IMR-90 (cell line): ENCODE measurements at regions not wholly inside any gene's neighbourhood (a gene's known extent, or its start where the extent isn't known, plus 50 kb on each side); places are given as distances from the start of the nearest gene placed in this dataset.

Experiments used
- ATAC-seq: fragments of 200-7000 bp; cut with Tn5 transposase; 2 replicates; pipeline ENCODE4 v1.9.1; 2020; ENCODE audit warnings: low read depth, mild to moderate bottlenecking, moderate library complexity
- BruUV-seq: library from RNA; stranded (reverse); fragments of 400-500 nt; replicated peaks from 2 replicates; lab custom pipeline; 2021; lab: Mats Ljungman, UMichigan
- CTCF ChIA-PET: fragments of 300-600 bp; formaldehyde crosslinking; extraction: SDS; loops from one replicate; lab custom pipeline; 2021; ENCODE audit warnings: antibody characterized with exemption; lab: Yijun Ruan, JAX
- POLR2A ChIA-PET: fragments of 300-600 bp; sonication (Branson Sonifier 250); formaldehyde crosslinking; loops from one replicate; lab custom pipeline; 2022; ENCODE audit warnings: antibody characterized with exemption; ENCODE audit not compliant: unreplicated experiment; lab: Charles Lee
- DNase-seq: peaks from one replicate; pipeline ENCODE4 v3.0.0; 2013
- H2AFZ ChIP-seq: replicated peaks from 2 replicates; pipeline ENCODE3; 2013; ENCODE audit warnings: low read length, mild to moderate bottlenecking; ENCODE audit not compliant: poor library complexity
- H2AK5ac ChIP-seq: 2 replicates; pipeline ENCODE4 v1.6.1; 2013; ENCODE audit warnings: low read depth, low read length, inconsistent platforms
- H2AK9ac ChIP-seq: replicated peaks from 2 replicates; pipeline ENCODE3; 2013; ENCODE audit warnings: mild to moderate bottlenecking, low read depth, low read length, moderate library complexity; ENCODE audit not compliant: poor library complexity
- H2BK120ac ChIP-seq: 2 replicates; pipeline ENCODE4 v1.6.1; 2013; ENCODE audit warnings: low read depth, low read length, inconsistent platforms
- H2BK15ac ChIP-seq: 3 replicates; pipeline ENCODE4 v1.6.1; 2013; ENCODE audit warnings: low read depth, low read length, inconsistent platforms
- H2BK20ac ChIP-seq: 2 replicates; pipeline ENCODE4 v1.6.1; 2013; ENCODE audit warnings: low read depth, mild to moderate bottlenecking, inconsistent platforms, low read length, moderate library complexity
- H2BK5ac ChIP-seq: 2 replicates; pipeline ENCODE4 v1.6.1; 2013; ENCODE audit warnings: mild to moderate bottlenecking, low read depth, low read length, inconsistent platforms; ENCODE audit not compliant: poor library complexity, severe bottlenecking
- H3K14ac ChIP-seq: replicated peaks from 2 replicates; pipeline ENCODE4 v1.6.1; 2013; ENCODE audit warnings: low read depth, low read length, inconsistent platforms
- H3K18ac ChIP-seq: 2 replicates; pipeline ENCODE4 v1.6.1; 2013; ENCODE audit warnings: low read depth, low read length, control low read depth
- H3K23ac ChIP-seq: 2 replicates; pipeline ENCODE4 v1.6.1; 2013; ENCODE audit warnings: low read depth, low read length, inconsistent platforms
- H3K27ac ChIP-seq: 2 replicates; pipeline ENCODE4 v1.5.1; 2013; ENCODE audit warnings: mild to moderate bottlenecking, control low read depth, low read length; ENCODE audit not compliant: insufficient read depth
- H3K27me3 ChIP-seq: 2 replicates; pipeline ENCODE4 v1.6.1; 2013; ENCODE audit warnings: low read length; ENCODE audit not compliant: control insufficient read depth, insufficient read depth
- H3K36me3 ChIP-seq: 2 replicates; pipeline ENCODE4 v1.6.1; 2013; ENCODE audit warnings: low read length, mixed read lengths; ENCODE audit not compliant: control insufficient read depth, insufficient read depth
- H3K4ac ChIP-seq: 2 replicates; pipeline ENCODE4 v1.6.1; 2013; ENCODE audit warnings: low read depth, low read length, inconsistent platforms
- H3K4me1 ChIP-seq: 2 replicates; pipeline ENCODE4 v1.6.1; 2013; ENCODE audit warnings: low read length, mixed read lengths; ENCODE audit not compliant: control insufficient read depth, insufficient read depth
- H3K4me2 ChIP-seq: 2 replicates; pipeline ENCODE4 v1.6.1; 2013; ENCODE audit warnings: low read depth, mild to moderate bottlenecking, control low read depth, low read length, moderate library complexity
- H3K4me3 ChIP-seq: 2 replicates; pipeline ENCODE4 v1.5.1; 2013; ENCODE audit warnings: low read depth, mild to moderate bottlenecking, control low read depth, low read length, moderate library complexity; ENCODE audit not compliant: insufficient read depth
- H3K56ac ChIP-seq: 2 replicates; pipeline ENCODE4 v1.6.1; 2013; ENCODE audit warnings: low read length, inconsistent platforms; ENCODE audit not compliant: insufficient read depth; ENCODE audit errors: extremely low read depth
- H3K79me1 ChIP-seq, 2 experiments: 2 replicates each; pipeline ENCODE4 v1.6.1; 2013; ENCODE audit warnings: low read length in 2 of 2, inconsistent platforms in 1 of 2, low read depth in 1 of 2
- H3K9ac ChIP-seq: 2 replicates; pipeline ENCODE4 v1.6.1; 2013; ENCODE audit warnings: low read depth, low read length, control low read depth
- H3K9me1 ChIP-seq: 2 replicates; pipeline ENCODE4 v1.6.1; 2013; ENCODE audit warnings: low read length, inconsistent platforms; ENCODE audit not compliant: insufficient read depth
- H3K9me3 ChIP-seq: 2 replicates; pipeline ENCODE4 v1.6.1; 2013; ENCODE audit warnings: low read length; ENCODE audit not compliant: control insufficient read depth, insufficient read depth
- H4K20me1 ChIP-seq: 2 replicates; pipeline ENCODE4 v1.6.1; 2013; ENCODE audit warnings: low read length, inconsistent platforms; ENCODE audit not compliant: insufficient read depth
- H4K5ac ChIP-seq: 2 replicates; pipeline ENCODE4 v1.6.1; 2013; ENCODE audit warnings: mild to moderate bottlenecking, low read depth, low read length, control low read depth
- H4K8ac ChIP-seq, 2 experiments: 2 replicates each; pipeline ENCODE4 v1.6.1; 2013; ENCODE audit warnings: low read depth in 2 of 2, low read length in 2 of 2, control low read depth in 1 of 2, inconsistent platforms in 1 of 2
- H4K91ac ChIP-seq: 2 replicates; pipeline ENCODE4 v1.6.1; 2013; ENCODE audit warnings: low read depth, low read length, inconsistent platforms; ENCODE audit not compliant: insufficient read depth
- BHLHE40 ChIP-seq: fragments of 150-350 bp; IDR thresholded peaks from 2 replicates; pipeline ENCODE4 v1.6.1; 2016; ENCODE audit warnings: mild to moderate bottlenecking, low read depth, low read length
- CHD1 ChIP-seq: IDR thresholded peaks from 2 replicates; pipeline ENCODE4 v1.6.1; 2012; ENCODE audit warnings: low read depth, low read length, improper control_type of control experiment
- ELK1 ChIP-seq: fragments of 150-350 bp; IDR thresholded peaks from 2 replicates; pipeline ENCODE4 v1.6.1; 2016; ENCODE audit warnings: low read depth, mild to moderate bottlenecking, low read length, moderate library complexity, borderline replicate concordance
- FOS ChIP-seq: fragments of 150-350 bp; IDR thresholded peaks from 2 replicates; pipeline ENCODE4 v1.6.1; 2016; ENCODE audit warnings: low read depth, low read length
- MAFK ChIP-seq: IDR thresholded peaks from 2 replicates; pipeline ENCODE4 v1.6.1; 2012; ENCODE audit warnings: low read depth, low read length, improper control_type of control experiment
- MAZ ChIP-seq: IDR thresholded peaks from 2 replicates; pipeline ENCODE4 v1.6.1; 2012; ENCODE audit warnings: low read depth, mild to moderate bottlenecking, low read length, improper control_type of control experiment, moderate library complexity, borderline replicate concordance
- MXI1 ChIP-seq: IDR thresholded peaks from 2 replicates; pipeline ENCODE4 v1.6.1; 2012; ENCODE audit warnings: low read depth, mild to moderate bottlenecking, low read length, moderate library complexity, borderline replicate concordance
- NFE2L2 ChIP-seq: fragments of 150-350 bp; IDR thresholded peaks from 2 replicates; pipeline ENCODE4 v1.6.1; 2016; ENCODE audit warnings: low read depth, mild to moderate bottlenecking, low read length
- RAD21 ChIP-seq: IDR thresholded peaks from 2 replicates; pipeline ENCODE4 v1.6.1; 2012; ENCODE audit warnings: low read length, improper control_type of control experiment
- RFX5 ChIP-seq: IDR thresholded peaks from 2 replicates; pipeline ENCODE4 v1.8.0; 2012; ENCODE audit warnings: low read depth, mild to moderate bottlenecking, low read length, moderate library complexity
- SMC3 ChIP-seq: fragments of 150-350 bp; IDR thresholded peaks from 2 replicates; pipeline ENCODE4 v1.6.1; 2016; ENCODE audit warnings: low read depth, mild to moderate bottlenecking, antibody characterized with exemption, low read length, moderate library complexity
- USF2 ChIP-seq: fragments of 150-350 bp; IDR thresholded peaks from 2 replicates; pipeline ENCODE4 v1.6.1; 2017; ENCODE audit warnings: mild to moderate bottlenecking, antibody characterized with exemption, low read length, low read depth
- dilution Hi-C: fragments of 300-500 bp; cut with HindIII; formaldehyde crosslinking; loops from one replicate; pipeline ENCODE4 v1.14.3; 2018; ENCODE audit warnings: low sequenced_read_pairs; ENCODE audit not compliant: unreplicated experiment
- in situ Hi-C: fragments of 300-500 bp; cut with MboI; formaldehyde crosslinking; loops from 3 replicates; pipeline ENCODE4 v1.14.3; 2019; ENCODE audit warnings: low sequenced_read_pairs, inconsistent platforms, mixed read lengths
- intact Hi-C: fragments of 100-400 bp; cut with micrococcal nuclease; formaldehyde crosslinking; loops from 2 replicates; pipeline ENCODE4 v1.10.0; 2022

- Histone ChIP-seq H4K8ac (no peak overlapping the region), H4K91ac (no peak overlapping the region), H3K9me1 (no peaks in the 10 kb centered on the region), H4K5ac (no peak overlapping the region), H3K27ac (no peak overlapping the region), H2AK5ac (no peak overlapping the region), H2AK9ac (no peak overlapping the region), H3K79me1 (no peaks in the 10 kb centered on the region), H2BK120ac (no peak overlapping the region), H3K14ac (no peak overlapping the region), H2BK15ac (no peak overlapping the region), H3K36me3 (no peaks in the 10 kb centered on the region), H3K9ac (no peak overlapping the region), H3K18ac (no peak overlapping the region), H2BK5ac (no peak overlapping the region), H3K4ac (no peak overlapping the region), H3K4me3 (no peak overlapping the region), H2AFZ (no peak overlapping the region), H4K20me1 (no peaks in the 10 kb centered on the region), H3K9me3 (peaks cover 6% of the 10 kb centered on the region), H3K4me2 (no peak overlapping the region), H3K4me1 (no peaks in the 10 kb centered on the region), H3K23ac (no peak overlapping the region), H2BK20ac (no peak overlapping the region), H3K27me3 (no peaks in the 10 kb centered on the region), H3K56ac (no peak overlapping the region)
- in situ Hi-C loops (no loop called here), intact Hi-C loops (no loop called here), dilution Hi-C loops (no loop called here)
- DNase-seq (no peak), ATAC-seq (no peak)
- no TSS peak for BruUV-seq
- ChIA-PET CTCF (no interaction called here), POLR2A (no interaction called here)
- TF ChIP-seq CHD1 (no peak), MAZ (no peak), RFX5 (no peak), SMC3 (no peak), USF2 (no peak), MAFK (no peak), FOS (no peak), NFE2L2 (no peak), RAD21 (no peak), ELK1 (no peak), BHLHE40 (no peak), MXI1 (no peak)
Measured at GRCh38 chr10:21199501-21199900, 302.4 kb upstream of the NEBL start.
